Neural progenitor cell (in vitro differentiated cells): ENCODE measurements at regions not wholly inside any gene's neighbourhood (a gene's known extent, or its start where the extent isn't known, plus 50 kb on each side); places are given as distances from the start of the nearest gene placed in this dataset.

Experiments
- DNase-seq: peaks from one replicate; pipeline ENCODE4 v3.0.0-alpha.2; 2016; ENCODE audit warnings: low spot score
- H2AFZ ChIP-seq: fragments of 200-600 bp; sonication (generic); replicated peaks from 2 replicates; pipeline ENCODE4 v1.6.1; 2016; ENCODE audit warnings: antibody characterized with exemption
- H3F3A ChIP-seq: fragments of 200-600 bp; sonication (generic); 2 replicates; pipeline ENCODE4 v1.6.1; 2016; ENCODE audit warnings: antibody characterized with exemption, low read depth
- H3K27ac ChIP-seq: fragments of 200-600 bp; sonication (generic); 2 replicates; pipeline ENCODE4 v1.5.1; 2016; ENCODE audit warnings: mild to moderate bottlenecking
- H3K27me3 ChIP-seq: fragments of 200-600 bp; sonication (generic); 2 replicates; pipeline ENCODE4 v1.6.1; 2016; ENCODE audit warnings: mild to moderate bottlenecking, moderate library complexity
- H3K36me3 ChIP-seq: fragments of 200-600 bp; sonication (generic); 2 replicates; pipeline ENCODE4 v1.5.1; 2016
- H3K4me1 ChIP-seq: fragments of 200-600 bp; sonication (generic); 2 replicates; pipeline ENCODE4 v1.6.1; 2016; ENCODE audit warnings: mixed run types
- H3K4me2 ChIP-seq: fragments of 200-600 bp; sonication (generic); 2 replicates; pipeline ENCODE4 v1.6.1; 2016
- H3K4me3 ChIP-seq: fragments of 200-600 bp; sonication (generic); 2 replicates; pipeline ENCODE4 v1.5.1; 2016
- H3K79me2 ChIP-seq: fragments of 200-600 bp; sonication (generic); 2 replicates; pipeline ENCODE4 v1.6.1; 2016; ENCODE audit warnings: low read depth
- H3K9ac ChIP-seq: fragments of 200-600 bp; sonication (generic); 2 replicates; pipeline ENCODE4 v1.6.1; 2016
- H3K9me3 ChIP-seq: fragments of 200-600 bp; sonication (generic); 2 replicates; pipeline ENCODE4 v1.5.1; 2016; ENCODE audit warnings: low read depth
- H4K20me1 ChIP-seq: fragments of 200-600 bp; sonication (generic); 2 replicates; pipeline ENCODE4 v1.6.1; 2016; ENCODE audit warnings: low read depth
- H3K27ac Mint-ChIP-seq: 3 replicates; pipeline ENCODE4 v1.8.0; 2021; ENCODE audit warnings: mixed read lengths
- H3K27me3 Mint-ChIP-seq: 2 replicates; pipeline ENCODE4 v1.8.0; 2022; ENCODE audit warnings: low read depth, mild to moderate bottlenecking, inconsistent platforms, moderate library complexity, mixed read lengths; ENCODE audit not compliant: insufficient read depth
- H3K36me3 Mint-ChIP-seq: 3 replicates; pipeline ENCODE4 v1.8.0; 2021; ENCODE audit warnings: mixed read lengths
- H3K4me1 Mint-ChIP-seq: 3 replicates; pipeline ENCODE4 v1.8.0; 2021; ENCODE audit warnings: mixed read lengths
- H3K4me3 Mint-ChIP-seq: 3 replicates; pipeline ENCODE4 v1.8.0; 2021; ENCODE audit warnings: mild to moderate bottlenecking, moderate library complexity, mixed read lengths
- H3K9me3 Mint-ChIP-seq: 3 replicates; pipeline ENCODE4 v1.8.0; 2020; ENCODE audit warnings: mixed read lengths
- EZH2 ChIP-seq: fragments of 200-600 bp; sonication (generic); IDR thresholded peaks from 2 replicates; pipeline ENCODE4 v1.6.1; 2017; ENCODE audit warnings: antibody characterized with exemption, mild to moderate bottlenecking, moderate library complexity
- EZH2phosphoT487 ChIP-seq: fragments of 200-600 bp; sonication (generic); IDR thresholded peaks from 2 replicates; pipeline ENCODE4 v1.6.1; 2017; ENCODE audit warnings: antibody characterized with exemption
- TF ChIP-seq, protein P1 (sequence below): fragments of 200-600 bp; sonication (generic); IDR thresholded peaks from 2 replicates; pipeline ENCODE4 v1.5.1; 2017; ENCODE audit warnings: antibody characterized with exemption, mild to moderate bottlenecking

DNA sequence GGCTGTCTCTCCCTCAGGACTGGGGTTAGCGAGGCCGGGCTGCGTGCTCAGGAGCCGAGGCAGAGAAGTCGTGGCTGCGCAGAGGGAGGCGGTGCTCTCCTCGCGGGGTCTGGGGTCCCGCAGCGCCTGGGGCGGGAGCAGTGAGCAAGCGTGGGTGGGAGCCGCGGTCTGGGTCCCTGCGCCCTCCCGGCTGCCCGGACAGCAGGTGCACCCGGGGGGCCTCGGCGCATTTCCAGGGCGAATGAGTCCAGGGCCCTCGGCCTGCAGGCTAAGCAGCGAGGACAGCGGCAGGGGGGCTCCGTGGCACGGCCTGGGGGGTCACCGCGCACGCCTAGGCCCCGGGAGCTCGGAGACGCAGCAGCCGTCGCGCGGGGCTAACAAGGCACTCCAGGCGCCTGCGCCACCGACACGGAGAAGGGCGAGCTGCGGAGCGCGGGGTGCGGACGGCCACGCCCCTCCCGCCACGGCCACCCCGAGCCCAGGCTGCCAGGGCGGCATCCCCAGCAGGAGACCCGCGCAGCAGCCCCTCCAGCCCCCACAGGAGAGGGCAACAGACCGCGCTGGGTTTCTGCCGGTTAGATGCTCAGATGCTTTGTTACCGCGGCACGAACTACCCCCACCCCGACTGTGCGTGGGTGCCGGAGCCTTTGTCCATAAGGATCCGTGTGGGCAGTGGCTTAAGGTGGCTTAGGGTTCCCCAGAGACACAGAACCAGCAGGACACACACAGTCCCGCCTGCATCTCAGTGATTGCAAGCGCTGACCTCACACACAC is 117.7 kb upstream of the C14orf180 start:
- H2AFZ ChIP-seq: peak overlapping the region; percentile 91
- no peaks in the 10 kb centered on the region for H3K36me3 ChIP-seq
- Mint-ChIP-seq H3K27ac (no peak overlapping the region), H3K4me3 (peak overlapping the region; percentile 82), H3K4me1 (peaks cover 12% of the 10 kb centered on the region), H3K27me3 (peaks cover 20% of the 10 kb centered on the region), H3K9me3 (no peaks in the 10 kb centered on the region), H3K36me3 (no peaks in the 10 kb centered on the region)
- H3K27ac ChIP-seq: no peak overlapping the region
- H3K9me3 ChIP-seq: no peaks in the 10 kb centered on the region
- no peak overlapping the region for H3K9ac ChIP-seq
- TF ChIP-seq, protein P1, sequence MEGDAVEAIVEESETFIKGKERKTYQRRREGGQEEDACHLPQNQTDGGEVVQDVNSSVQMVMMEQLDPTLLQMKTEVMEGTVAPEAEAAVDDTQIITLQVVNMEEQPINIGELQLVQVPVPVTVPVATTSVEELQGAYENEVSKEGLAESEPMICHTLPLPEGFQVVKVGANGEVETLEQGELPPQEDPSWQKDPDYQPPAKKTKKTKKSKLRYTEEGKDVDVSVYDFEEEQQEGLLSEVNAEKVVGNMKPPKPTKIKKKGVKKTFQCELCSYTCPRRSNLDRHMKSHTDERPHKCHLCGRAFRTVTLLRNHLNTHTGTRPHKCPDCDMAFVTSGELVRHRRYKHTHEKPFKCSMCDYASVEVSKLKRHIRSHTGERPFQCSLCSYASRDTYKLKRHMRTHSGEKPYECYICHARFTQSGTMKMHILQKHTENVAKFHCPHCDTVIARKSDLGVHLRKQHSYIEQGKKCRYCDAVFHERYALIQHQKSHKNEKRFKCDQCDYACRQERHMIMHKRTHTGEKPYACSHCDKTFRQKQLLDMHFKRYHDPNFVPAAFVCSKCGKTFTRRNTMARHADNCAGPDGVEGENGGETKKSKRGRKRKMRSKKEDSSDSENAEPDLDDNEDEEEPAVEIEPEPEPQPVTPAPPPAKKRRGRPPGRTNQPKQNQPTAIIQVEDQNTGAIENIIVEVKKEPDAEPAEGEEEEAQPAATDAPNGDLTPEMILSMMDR: no peak
- TF ChIP-seq EZH2phosphoT487 (peak; percentile 26), EZH2 (no peak)
- H3K4me3 ChIP-seq: peak overlapping the region; percentile 76
- peaks cover 19% of the 10 kb centered on the region for H3F3A ChIP-seq
- no peaks in the 10 kb centered on the region for H4K20me1 ChIP-seq
- H3K4me2 ChIP-seq: peak overlapping the region; percentile 99
- DNase-seq: peak; percentile 61
- H3K4me1 ChIP-seq: peaks cover 8% of the 10 kb centered on the region
- H3K27me3 ChIP-seq: peaks cover 73% of the 10 kb centered on the region
- H3K79me2 ChIP-seq: no peaks in the 10 kb centered on the region

DNA sequence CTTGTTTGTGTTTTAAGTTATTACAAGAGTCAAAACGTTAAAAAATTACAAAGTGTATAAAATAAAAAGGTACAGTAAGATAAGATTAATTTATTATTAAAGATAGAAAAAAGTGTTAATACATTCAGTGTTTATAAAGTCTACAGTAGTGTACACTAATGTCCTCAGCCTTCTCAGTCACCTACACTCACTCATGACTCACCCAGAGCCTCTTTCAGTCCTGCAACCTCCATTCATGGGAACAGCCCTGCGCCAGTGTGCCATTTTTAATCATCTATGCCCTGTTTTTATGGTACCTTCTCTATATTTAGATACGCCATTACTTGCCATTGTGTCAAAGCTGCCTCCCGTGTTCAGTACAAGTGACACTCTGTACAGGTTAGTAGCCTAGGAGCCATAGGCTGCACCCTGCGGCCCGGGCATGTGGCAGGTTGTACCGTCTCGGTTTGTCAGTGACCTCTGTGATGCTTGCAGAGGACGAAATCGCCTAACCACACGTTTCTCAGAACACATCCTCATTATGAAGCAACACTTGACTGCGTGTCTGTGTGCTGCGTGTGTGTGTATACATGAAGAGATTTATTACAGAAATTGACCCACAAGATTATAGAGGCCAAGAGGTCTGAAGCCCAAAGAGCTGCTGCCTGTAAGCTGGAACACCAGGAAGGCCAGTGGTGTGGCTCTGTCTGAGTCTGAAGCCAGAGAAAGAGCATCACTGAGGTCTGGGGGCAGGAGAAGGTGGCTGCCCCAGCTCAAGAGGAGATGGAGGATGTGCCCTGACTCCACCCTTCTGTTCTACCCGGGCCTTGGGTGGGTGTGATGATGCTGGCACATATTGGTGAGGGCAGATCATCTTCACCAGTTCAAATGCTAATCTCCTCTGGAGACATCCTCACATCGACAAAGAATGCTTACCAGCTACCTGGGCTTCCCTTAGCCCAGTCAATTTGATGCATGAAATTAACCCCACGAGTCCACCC is 116.6 kb upstream of the C14orf180 start:
- Histone ChIP-seq H4K20me1 (no peaks in the 10 kb centered on the region), H3K9ac (no peak overlapping the region), H3K27ac (no peak overlapping the region), H3K4me3 (no peak overlapping the region), H3K4me1 (peaks cover 8% of the 10 kb centered on the region), H3K79me2 (no peaks in the 10 kb centered on the region), H2AFZ (no peak overlapping the region), H3K4me2 (peak overlapping the region; percentile 99), H3K27me3 (peaks cover 62% of the 10 kb centered on the region), H3F3A (peaks cover 19% of the 10 kb centered on the region), H3K9me3 (no peaks in the 10 kb centered on the region), H3K36me3 (no peaks in the 10 kb centered on the region)
- H3K4me3 Mint-ChIP-seq: peak overlapping the region; percentile 48
- peaks cover 12% of the 10 kb centered on the region for H3K4me1 Mint-ChIP-seq
- H3K36me3 Mint-ChIP-seq: no peaks in the 10 kb centered on the region
- no peak overlapping the region for H3K27ac Mint-ChIP-seq
- TF ChIP-seq EZH2phosphoT487 (no peak), EZH2 (no peak)
- TF ChIP-seq, protein P1: no peak
- no peak for DNase-seq
- peaks cover under 1% of the 10 kb centered on the region for H3K9me3 Mint-ChIP-seq
- peaks cover 21% of the 10 kb centered on the region for H3K27me3 Mint-ChIP-seq

DNA sequence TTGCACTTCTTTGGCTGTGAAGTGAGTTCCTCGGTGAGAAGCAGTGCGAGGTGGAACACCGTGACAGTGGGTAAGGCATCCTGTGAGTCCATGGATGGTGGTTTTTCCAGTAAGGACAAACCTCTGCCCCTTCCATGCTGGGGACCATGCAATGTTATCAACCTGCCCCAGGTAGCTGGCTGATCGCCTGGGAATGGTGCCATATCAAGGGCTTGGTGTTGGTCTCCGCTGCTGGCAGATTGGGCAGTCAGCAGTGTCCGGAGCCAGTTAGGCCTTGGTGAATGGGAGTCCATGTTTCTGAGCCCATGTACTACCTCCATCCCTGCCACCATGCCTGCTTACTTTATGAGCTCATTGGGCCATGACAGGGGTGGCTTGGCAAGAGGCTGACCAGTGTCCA is 114.7 kb upstream of the C14orf180 start:
- Histone ChIP-seq H3K4me1 (peaks cover 8% of the 10 kb centered on the region), H3K27me3 (peaks cover 42% of the 10 kb centered on the region), H3K9ac (no peak overlapping the region), H3K9me3 (no peaks in the 10 kb centered on the region), H3K4me3 (no peak overlapping the region), H2AFZ (no peak overlapping the region), H3K36me3 (no peaks in the 10 kb centered on the region), H4K20me1 (no peaks in the 10 kb centered on the region), H3K27ac (no peak overlapping the region), H3K4me2 (no peak overlapping the region), H3K79me2 (no peaks in the 10 kb centered on the region), H3F3A (peaks cover 16% of the 10 kb centered on the region)
- H3K4me1 Mint-ChIP-seq: peaks cover 12% of the 10 kb centered on the region
- no peaks in the 10 kb centered on the region for H3K36me3 Mint-ChIP-seq
- no peak overlapping the region for H3K27ac Mint-ChIP-seq
- peaks cover 4% of the 10 kb centered on the region for H3K9me3 Mint-ChIP-seq
- TF ChIP-seq, protein P1: no peak
- TF ChIP-seq EZH2 (no peak), EZH2phosphoT487 (no peak)
- no peak overlapping the region for H3K4me3 Mint-ChIP-seq
- H3K27me3 Mint-ChIP-seq: peaks cover 24% of the 10 kb centered on the region
- no peak for DNase-seq
